K562 (cell line): ENCODE measurements at regions not wholly inside any gene's neighbourhood (a gene's known extent, or its start where the extent isn't known, plus 50 kb on each side); places are given as distances from the start of the nearest gene placed in this dataset.

ENCODE experiments used
- ATF1 ChIP-seq, 2 experiments: fragments of 450-650 bp in 1 of 2; IDR thresholded peaks; 2 replicates each; pipeline ENCODE4 v1.6.1; 2016; ENCODE audit warnings: missing compliant biosample characterization in 1 of 2, missing genetic modification characterization in 1 of 2
- HDAC1 ChIP-seq, 2 experiments: fragments of 450-650 bp; IDR thresholded peaks; 2 replicates each; pipeline ENCODE4 v1.6.1; 2016 to 2017; ENCODE audit warnings: inconsistent platforms in 1 of 2, mild to moderate bottlenecking in 1 of 2, moderate library complexity in 1 of 2
- MEIS2 ChIP-seq: fragments of 450-650 bp; IDR thresholded peaks from 2 replicates; pipeline ENCODE4 v1.6.1; 2014; ENCODE audit warnings: mild to moderate bottlenecking; ENCODE audit not compliant: partially characterized antibody
- NFIC ChIP-seq: fragments of 450-650 bp; IDR thresholded peaks from 2 replicates; pipeline ENCODE4 v1.6.1; 2017; ENCODE audit warnings: mild to moderate bottlenecking, inconsistent platforms
- PCBP1 ChIP-seq: fragments of 200-400 bp; formaldehyde crosslinking; IDR thresholded peaks from 2 replicates; pipeline ENCODE4 v1.6.1; 2018; ENCODE audit warnings: mild to moderate bottlenecking, low read depth, low read length; ENCODE audit not compliant: poor library complexity, severe bottlenecking
- SMAD4 ChIP-seq: fragments of 250-450 bp; sonication (Bioruptor Pico); conservative IDR thresholded peaks from 2 replicates; pipeline ENCODE4 v1.8.0; 2021; ENCODE audit warnings: inconsistent platforms, mild to moderate bottlenecking, moderate library complexity
- SMARCB1 ChIP-seq: IDR thresholded peaks from 2 replicates; pipeline ENCODE4 v1.6.1; 2011; ENCODE audit warnings: improper control_type of control experiment, low read depth; ENCODE audit not compliant: insufficient read length
- SOX6 ChIP-seq: fragments of 450-650 bp; IDR thresholded peaks from 2 replicates; pipeline ENCODE4 v1.6.1; 2014; ENCODE audit warnings: mild to moderate bottlenecking
- SRSF1 ChIP-seq: fragments of 200-400 bp; formaldehyde crosslinking; IDR thresholded peaks from 2 replicates; pipeline ENCODE4 v1.6.1; 2017; ENCODE audit warnings: mild to moderate bottlenecking, low read depth, low read length, moderate library complexity
- TRIM24 ChIP-seq, 2 experiments: fragments of 450-650 bp; IDR thresholded peaks; 2 replicates each; pipeline ENCODE4 v1.6.1; 2016
- ZNF197 ChIP-seq: fragments of 200-800 bp; sonication (Bioruptor generic); IDR thresholded peaks from 2 replicates; pipeline ENCODE4 v1.6.1; 2016; ENCODE audit warnings: low read depth, missing genetic modification characterization, missing compliant biosample characterization
- ZNF644 ChIP-seq: fragments of 200-800 bp; sonication (Bioruptor generic); IDR thresholded peaks from 2 replicates; pipeline ENCODE4 v1.6.1; 2016; ENCODE audit warnings: low read depth, missing genetic modification characterization, missing compliant biosample characterization
- TF ChIP-seq, protein P1 (sequence below): fragments of 450-650 bp; formaldehyde crosslinking; IDR thresholded peaks from 2 replicates; pipeline ENCODE4 v1.4.0; 2022; ENCODE audit warnings: mild to moderate bottlenecking, moderate library complexity
- TF ChIP-seq, protein P2 (sequence below), 3 experiments: IDR thresholded peaks in 2 of 3; conservative IDR thresholded peaks in 1 of 3; 2 replicates each; pipeline ENCODE4 v1.5.1; 2011 to 2012; ENCODE audit warnings: low read length in 3 of 3, mild to moderate bottlenecking in 3 of 3, control low read depth in 2 of 3, improper control_type of control experiment in 1 of 3, inconsistent platforms in 1 of 3, low read depth in 1 of 3, mixed read lengths in 1 of 3, moderate library complexity in 1 of 3; ENCODE audit not compliant: insufficient read depth in 2 of 3
- TF ChIP-seq, protein P3 (sequence below): fragments of 250-450 bp; sonication (Bioruptor Pico); IDR thresholded peaks from 2 replicates; pipeline ENCODE4 v1.5.1; 2021; ENCODE audit warnings: mild to moderate bottlenecking
- TF ChIP-seq, protein P4 (sequence below): fragments of 250-450 bp; sonication (Bioruptor Pico); IDR thresholded peaks from 2 replicates; pipeline ENCODE4 v1.8.0; 2022; ENCODE audit warnings: inconsistent platforms, mild to moderate bottlenecking, moderate library complexity, borderline replicate concordance
- TF ChIP-seq, protein P5 (sequence below): fragments of 450-650 bp; IDR thresholded peaks from 2 replicates; pipeline ENCODE4 v1.7.0; 2016; ENCODE audit warnings: borderline replicate concordance

DNA sequence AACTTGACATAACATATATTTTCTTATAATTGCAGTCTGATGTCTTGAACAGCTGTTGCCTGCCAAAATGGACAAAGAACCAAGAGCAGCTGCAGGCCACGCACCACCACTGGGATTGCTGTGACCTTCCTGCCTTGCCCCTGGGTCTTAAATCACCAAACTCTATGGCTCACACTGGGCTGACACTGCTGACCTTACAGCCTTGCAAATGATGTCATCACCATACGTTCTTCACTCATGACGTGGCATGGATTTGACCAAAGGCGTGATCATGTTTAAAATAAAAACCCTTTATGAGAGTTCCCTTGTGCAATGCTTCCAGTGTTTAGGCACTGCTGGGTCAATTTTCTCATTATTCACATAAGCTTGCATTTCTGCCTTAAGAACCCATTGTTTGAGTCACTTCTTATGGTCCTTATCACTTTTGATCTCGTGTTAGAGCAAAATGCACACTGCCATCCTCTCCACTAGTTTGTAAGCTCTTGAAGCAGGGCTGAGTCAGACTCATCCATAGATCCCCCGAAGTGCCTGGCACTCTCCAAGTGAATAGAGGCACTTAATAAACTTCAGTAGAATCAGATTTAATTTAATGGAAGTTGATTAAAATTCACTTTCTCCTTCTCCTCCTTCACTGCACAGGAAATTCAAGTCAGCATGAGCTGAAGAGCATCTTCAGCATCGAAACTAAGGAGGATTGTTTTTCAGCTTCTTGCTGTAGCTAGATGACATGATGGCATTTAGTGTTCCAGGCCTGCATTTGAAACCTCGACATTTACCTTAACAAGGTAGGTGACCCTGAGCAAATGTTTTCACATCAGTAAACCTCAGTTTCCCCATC is 132.4 kb upstream of the PZP start (continued):
- TF ChIP-seq, protein P1, sequence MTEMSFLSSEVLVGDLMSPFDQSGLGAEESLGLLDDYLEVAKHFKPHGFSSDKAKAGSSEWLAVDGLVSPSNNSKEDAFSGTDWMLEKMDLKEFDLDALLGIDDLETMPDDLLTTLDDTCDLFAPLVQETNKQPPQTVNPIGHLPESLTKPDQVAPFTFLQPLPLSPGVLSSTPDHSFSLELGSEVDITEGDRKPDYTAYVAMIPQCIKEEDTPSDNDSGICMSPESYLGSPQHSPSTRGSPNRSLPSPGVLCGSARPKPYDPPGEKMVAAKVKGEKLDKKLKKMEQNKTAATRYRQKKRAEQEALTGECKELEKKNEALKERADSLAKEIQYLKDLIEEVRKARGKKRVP (CRISPR knock-in tag) = 0 out of 2 replicates have a peak, but pooled peaks have one; percentile 41
- TF ChIP-seq SMARCB1 (no peak), PCBP1 (no peak), ATF1 (CRISPR knock-in tag; IDR thresholded peaks at IDR 0.05) (no peak), ATF1 (tag; IDR thresholded peaks at IDR 0.05) (peak; percentile 84), MEIS2 (peak; percentile 86), SOX6 (peak; percentile 15; the same call in 1 of the 2 replicates), SRSF1 (no peak), TRIM24 (IDR thresholded peaks at IDR 0.05) (peak in 1 of 2 experiments; percentile 41; a peak in 1 of 4 replicates), NFIC (no peak), ZNF197 (CRISPR knock-in tag) (0 out of 2 replicates have a peak, but pooled peaks have one; percentile 9), ZNF644 (tag) (0 out of 2 replicates have a peak, but pooled peaks have one; percentile 49), SMAD4 (CRISPR knock-in tag) (0 out of 2 replicates have a peak, but pooled peaks have one; percentile 32), HDAC1 (IDR thresholded peaks at IDR 0.05) (no peak)
- TF ChIP-seq, protein P2, sequence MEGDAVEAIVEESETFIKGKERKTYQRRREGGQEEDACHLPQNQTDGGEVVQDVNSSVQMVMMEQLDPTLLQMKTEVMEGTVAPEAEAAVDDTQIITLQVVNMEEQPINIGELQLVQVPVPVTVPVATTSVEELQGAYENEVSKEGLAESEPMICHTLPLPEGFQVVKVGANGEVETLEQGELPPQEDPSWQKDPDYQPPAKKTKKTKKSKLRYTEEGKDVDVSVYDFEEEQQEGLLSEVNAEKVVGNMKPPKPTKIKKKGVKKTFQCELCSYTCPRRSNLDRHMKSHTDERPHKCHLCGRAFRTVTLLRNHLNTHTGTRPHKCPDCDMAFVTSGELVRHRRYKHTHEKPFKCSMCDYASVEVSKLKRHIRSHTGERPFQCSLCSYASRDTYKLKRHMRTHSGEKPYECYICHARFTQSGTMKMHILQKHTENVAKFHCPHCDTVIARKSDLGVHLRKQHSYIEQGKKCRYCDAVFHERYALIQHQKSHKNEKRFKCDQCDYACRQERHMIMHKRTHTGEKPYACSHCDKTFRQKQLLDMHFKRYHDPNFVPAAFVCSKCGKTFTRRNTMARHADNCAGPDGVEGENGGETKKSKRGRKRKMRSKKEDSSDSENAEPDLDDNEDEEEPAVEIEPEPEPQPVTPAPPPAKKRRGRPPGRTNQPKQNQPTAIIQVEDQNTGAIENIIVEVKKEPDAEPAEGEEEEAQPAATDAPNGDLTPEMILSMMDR (IDR thresholded peaks at IDR 0.05 in 2 of 3, conservative IDR thresholded peaks at IDR 0.05 in 1 of 3; ENCODE audit: insufficient read depth in 2 of 3, low read depth in 1 of 3, low read length in 3 of 3) = 0 out of 6 replicates have a peak, but pooled peaks of 1 of the 3 experiments have one; percentile 14
- TF ChIP-seq, protein P3, sequence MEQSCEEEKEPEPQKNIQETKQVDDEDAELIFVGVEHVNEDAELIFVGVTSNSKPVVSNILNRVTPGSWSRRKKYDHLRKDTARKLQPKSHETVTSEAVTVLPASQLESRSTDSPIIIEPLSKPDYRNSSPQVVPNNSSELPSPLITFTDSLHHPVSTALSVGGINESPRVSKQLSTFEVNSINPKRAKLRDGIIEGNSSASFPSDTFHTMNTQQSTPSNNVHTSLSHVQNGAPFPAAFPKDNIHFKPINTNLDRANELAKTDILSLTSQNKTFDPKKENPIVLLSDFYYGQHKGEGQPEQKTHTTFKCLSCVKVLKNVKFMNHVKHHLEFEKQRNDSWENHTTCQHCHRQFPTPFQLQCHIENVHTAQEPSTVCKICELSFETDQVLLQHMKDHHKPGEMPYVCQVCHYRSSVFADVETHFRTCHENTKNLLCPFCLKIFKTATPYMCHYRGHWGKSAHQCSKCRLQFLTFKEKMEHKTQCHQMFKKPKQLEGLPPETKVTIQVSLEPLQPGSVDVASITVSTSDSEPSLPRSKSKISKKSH (CRISPR knock-in tag) = no peak
- TF ChIP-seq, protein P4, sequence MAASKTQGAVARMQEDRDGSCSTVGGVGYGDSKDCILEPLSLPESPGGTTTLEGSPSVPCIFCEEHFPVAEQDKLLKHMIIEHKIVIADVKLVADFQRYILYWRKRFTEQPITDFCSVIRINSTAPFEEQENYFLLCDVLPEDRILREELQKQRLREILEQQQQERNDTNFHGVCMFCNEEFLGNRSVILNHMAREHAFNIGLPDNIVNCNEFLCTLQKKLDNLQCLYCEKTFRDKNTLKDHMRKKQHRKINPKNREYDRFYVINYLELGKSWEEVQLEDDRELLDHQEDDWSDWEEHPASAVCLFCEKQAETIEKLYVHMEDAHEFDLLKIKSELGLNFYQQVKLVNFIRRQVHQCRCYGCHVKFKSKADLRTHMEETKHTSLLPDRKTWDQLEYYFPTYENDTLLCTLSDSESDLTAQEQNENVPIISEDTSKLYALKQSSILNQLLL (CRISPR knock-in tag) = no peak
- TF ChIP-seq, protein P5, sequence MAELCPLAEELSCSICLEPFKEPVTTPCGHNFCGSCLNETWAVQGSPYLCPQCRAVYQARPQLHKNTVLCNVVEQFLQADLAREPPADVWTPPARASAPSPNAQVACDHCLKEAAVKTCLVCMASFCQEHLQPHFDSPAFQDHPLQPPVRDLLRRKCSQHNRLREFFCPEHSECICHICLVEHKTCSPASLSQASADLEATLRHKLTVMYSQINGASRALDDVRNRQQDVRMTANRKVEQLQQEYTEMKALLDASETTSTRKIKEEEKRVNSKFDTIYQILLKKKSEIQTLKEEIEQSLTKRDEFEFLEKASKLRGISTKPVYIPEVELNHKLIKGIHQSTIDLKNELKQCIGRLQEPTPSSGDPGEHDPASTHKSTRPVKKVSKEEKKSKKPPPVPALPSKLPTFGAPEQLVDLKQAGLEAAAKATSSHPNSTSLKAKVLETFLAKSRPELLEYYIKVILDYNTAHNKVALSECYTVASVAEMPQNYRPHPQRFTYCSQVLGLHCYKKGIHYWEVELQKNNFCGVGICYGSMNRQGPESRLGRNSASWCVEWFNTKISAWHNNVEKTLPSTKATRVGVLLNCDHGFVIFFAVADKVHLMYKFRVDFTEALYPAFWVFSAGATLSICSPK = no peak
